ENCODE measurements at regions not wholly inside any gene's neighbourhood (a gene's known extent, or its start where the extent isn't known, plus 50 kb on each side); places are given as distances from the start of the nearest gene placed in this dataset.

DNA sequence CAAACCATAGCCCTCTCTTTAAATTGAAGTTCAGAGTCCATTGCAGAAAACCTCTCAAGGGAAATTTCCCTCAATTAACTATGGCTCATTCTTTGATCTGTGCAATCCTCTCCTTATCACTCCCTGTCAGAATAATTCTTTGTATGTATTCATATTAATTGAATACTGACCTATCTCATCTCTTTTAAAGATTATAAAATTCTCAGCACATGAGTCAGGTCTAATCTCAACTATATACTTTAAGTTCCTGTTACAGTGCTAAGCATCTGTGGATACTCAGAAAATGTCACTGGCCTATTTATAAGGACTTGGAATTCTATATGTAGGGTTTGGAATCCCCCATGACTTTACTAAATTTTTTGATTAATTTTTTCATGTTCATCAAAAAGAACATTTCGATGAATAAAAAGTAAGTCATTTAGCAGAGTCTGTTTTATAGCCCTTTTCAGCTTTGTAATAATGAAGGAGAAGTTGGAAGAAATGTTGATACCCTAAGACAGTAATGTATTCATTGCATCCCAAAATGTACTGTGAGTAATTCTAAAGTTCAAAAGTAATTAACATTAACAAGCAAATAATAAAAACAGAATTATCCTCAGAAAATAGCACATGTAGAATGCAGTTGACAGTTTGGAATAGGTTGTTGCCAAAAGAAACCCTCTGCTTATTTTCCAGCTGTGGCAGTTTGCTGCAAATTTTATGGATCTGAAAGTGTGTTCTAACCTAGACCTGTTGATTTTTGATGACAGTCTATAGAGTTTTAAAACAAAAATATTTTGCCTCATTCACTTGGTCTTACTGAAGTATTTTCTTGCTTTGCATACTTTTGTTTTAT, 503.4 kb upstream of the CBLB start:
- TF ChIP-seq, protein P1, sequence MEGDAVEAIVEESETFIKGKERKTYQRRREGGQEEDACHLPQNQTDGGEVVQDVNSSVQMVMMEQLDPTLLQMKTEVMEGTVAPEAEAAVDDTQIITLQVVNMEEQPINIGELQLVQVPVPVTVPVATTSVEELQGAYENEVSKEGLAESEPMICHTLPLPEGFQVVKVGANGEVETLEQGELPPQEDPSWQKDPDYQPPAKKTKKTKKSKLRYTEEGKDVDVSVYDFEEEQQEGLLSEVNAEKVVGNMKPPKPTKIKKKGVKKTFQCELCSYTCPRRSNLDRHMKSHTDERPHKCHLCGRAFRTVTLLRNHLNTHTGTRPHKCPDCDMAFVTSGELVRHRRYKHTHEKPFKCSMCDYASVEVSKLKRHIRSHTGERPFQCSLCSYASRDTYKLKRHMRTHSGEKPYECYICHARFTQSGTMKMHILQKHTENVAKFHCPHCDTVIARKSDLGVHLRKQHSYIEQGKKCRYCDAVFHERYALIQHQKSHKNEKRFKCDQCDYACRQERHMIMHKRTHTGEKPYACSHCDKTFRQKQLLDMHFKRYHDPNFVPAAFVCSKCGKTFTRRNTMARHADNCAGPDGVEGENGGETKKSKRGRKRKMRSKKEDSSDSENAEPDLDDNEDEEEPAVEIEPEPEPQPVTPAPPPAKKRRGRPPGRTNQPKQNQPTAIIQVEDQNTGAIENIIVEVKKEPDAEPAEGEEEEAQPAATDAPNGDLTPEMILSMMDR (IDR thresholded peaks at IDR 0.05): no peak
- TF ChIP-seq POLR2A (IDR thresholded peaks at IDR 0.05): no peak

Data from Peyer's patch (tissue), 4 donors.